ENCODE measurements at regions not wholly inside any gene's neighbourhood (a gene's known extent, or its start where the extent isn't known, plus 50 kb on each side); places are given as distances from the start of the nearest gene placed in this dataset.

GRCh38 chr16:86353948-86354347 lies 156.4 kb upstream of the FOXF1 start:
- no peak for DNase-seq (ENCODE audit: low read depth in 2 of 2, low spot score in 1 of 2)

GRCh38 chr16:86354641-86355513 lies 155.4 kb upstream of the FOXF1 start:
- no peak for DNase-seq (ENCODE audit: low read depth in 2 of 2, low spot score in 1 of 2)

GRCh38 chr16:86355531-86355930 lies 154.8 kb upstream of the FOXF1 start:
- no peak for DNase-seq (ENCODE audit: low read depth in 2 of 2, low spot score in 1 of 2)

GRCh38 chr16:86355951-86356350 lies 154.4 kb upstream of the FOXF1 start:
- no peak for DNase-seq (ENCODE audit: low read depth in 2 of 2, low spot score in 1 of 2)

- DNase-seq (ENCODE audit: low read depth in 2 of 2, low spot score in 1 of 2): no peak
Measured at GRCh38 chr16:86356804-86357203, 153.5 kb upstream of the FOXF1 start.

- no peak for DNase-seq (ENCODE audit: low read depth in 2 of 2, low spot score in 1 of 2)
Measured at GRCh38 chr16:86357303-86357702, 153.0 kb upstream of the FOXF1 start.

GRCh38 chr16:86357950-86358349 lies 152.4 kb upstream of the FOXF1 start:
- DNase-seq (ENCODE audit: low read depth in 2 of 2, low spot score in 1 of 2): no peak

- no peak for DNase-seq (ENCODE audit: low read depth in 2 of 2, low spot score in 1 of 2)
Measured at GRCh38 chr16:86359571-86359970, 150.8 kb upstream of the FOXF1 start.

GRCh38 chr16:86362155-86362849 lies 148.0 kb upstream of the FOXF1 start:
- DNase-seq (ENCODE audit: low read depth in 2 of 2, low spot score in 1 of 2): no peak

- DNase-seq (ENCODE audit: low read depth in 2 of 2, low spot score in 1 of 2): no peak
Measured at GRCh38 chr16:86363057-86363490, 147.3 kb upstream of the FOXF1 start.

GRCh38 chr16:86363836-86364618 lies 146.3 kb upstream of the FOXF1 start:
- DNase-seq (ENCODE audit: low read depth in 2 of 2, low spot score in 1 of 2): no peak

GRCh38 chr16:86364653-86365380 lies 145.5 kb upstream of the FOXF1 start:
- DNase-seq (ENCODE audit: low read depth in 2 of 2, low spot score in 1 of 2): no peak

- DNase-seq (ENCODE audit: low read depth in 2 of 2, low spot score in 1 of 2): no peak
Measured at GRCh38 chr16:86365513-86366273, 144.6 kb upstream of the FOXF1 start.

GRCh38 chr16:86366481-86366880 lies 143.8 kb upstream of the FOXF1 start:
- DNase-seq (ENCODE audit: low read depth in 2 of 2, low spot score in 1 of 2): no peak

- DNase-seq (ENCODE audit: low read depth in 2 of 2, low spot score in 1 of 2): no peak
Measured at GRCh38 chr16:86367291-86368072, 142.8 kb upstream of the FOXF1 start.

GRCh38 chr16:86368261-86368660 lies 142.1 kb upstream of the FOXF1 start:
- DNase-seq (ENCODE audit: low read depth in 2 of 2, low spot score in 1 of 2): no peak

GRCh38 chr16:86370062-86370461 lies 140.3 kb upstream of the FOXF1 start:
- DNase-seq (ENCODE audit: low read depth in 2 of 2, low spot score in 1 of 2): no peak

GRCh38 chr16:86371083-86371803 lies 139.1 kb upstream of the FOXF1 start:
- no peak for DNase-seq (ENCODE audit: low read depth in 2 of 2, low spot score in 1 of 2)

GRCh38 chr16:86372193-86372592 lies 138.1 kb upstream of the FOXF1 start:
- DNase-seq (ENCODE audit: low read depth in 2 of 2, low spot score in 1 of 2): no peak
